GM21737 (cell line): ENCODE measurements at regions not wholly inside any gene's neighbourhood (a gene's known extent, or its start where the extent isn't known, plus 50 kb on each side); places are given as distances from the start of the nearest gene placed in this dataset.

Experiments
- ATAC-seq: cut with Tn5 transposase; IDR thresholded peaks from one replicate; pipeline ENCODE4 v1.9.1; 2021; ENCODE audit warnings: mild to moderate bottlenecking, moderate library complexity; ENCODE audit not compliant: unreplicated experiment

GRCh38 chr7:82567841-82568240 is 124.3 kb upstream of the CACNA2D1 start:
- ATAC-seq, result no peak

GRCh38 chr7:82567356-82567755 is 123.8 kb upstream of the CACNA2D1 start:
- no peak for ATAC-seq

- ATAC-seq, result no peak
Observed at GRCh38 chr7:82566752-82567151, 123.2 kb upstream of the CACNA2D1 start.

- ATAC-seq, result no peak
Observed at GRCh38 chr7:82562716-82563404, 119.3 kb upstream of the CACNA2D1 start.

- no peak for ATAC-seq
Observed at GRCh38 chr7:82559193-82559805, 115.7 kb upstream of the CACNA2D1 start.

GRCh38 chr7:82549616-82550285 is 106.2 kb upstream of the CACNA2D1 start:
- ATAC-seq, result no peak

- ATAC-seq, result no peak
Observed at GRCh38 chr7:82548141-82548688, 104.6 kb upstream of the CACNA2D1 start.

- ATAC-seq, result no peak
Observed at GRCh38 chr7:82542665-82543064, 99.1 kb upstream of the CACNA2D1 start.

- no peak for ATAC-seq
Observed at GRCh38 chr7:82539969-82540368, 96.4 kb upstream of the CACNA2D1 start.

GRCh38 chr7:82534684-82535083 is 91.1 kb upstream of the CACNA2D1 start:
- ATAC-seq, result no peak

GRCh38 chr7:82530361-82530760 is 86.8 kb upstream of the CACNA2D1 start:
- no peak for ATAC-seq

- ATAC-seq, result no peak
Observed at GRCh38 chr7:82528577-82529310, 85.2 kb upstream of the CACNA2D1 start.

- ATAC-seq, result no peak
Observed at GRCh38 chr7:82527851-82528250, 84.3 kb upstream of the CACNA2D1 start.

GRCh38 chr7:82521906-82522445 is 78.4 kb upstream of the CACNA2D1 start:
- ATAC-seq, result no peak

GRCh38 chr7:82517050-82517449 is 73.5 kb upstream of the CACNA2D1 start:
- ATAC-seq, result no peak

GRCh38 chr7:82511542-82511941 is 68.0 kb upstream of the CACNA2D1 start:
- ATAC-seq, result no peak

GRCh38 chr7:82507976-82508677 is 64.5 kb upstream of the CACNA2D1 start:
- ATAC-seq, result no peak

GRCh38 chr7:82507365-82507975 is 63.9 kb upstream of the CACNA2D1 start:
- ATAC-seq, result no peak

GRCh38 chr7:82506702-82507101 is 63.1 kb upstream of the CACNA2D1 start:
- no peak for ATAC-seq

GRCh38 chr7:82506208-82506607 is 62.6 kb upstream of the CACNA2D1 start:
- ATAC-seq, result no peak
